PC-3 (cell line): ENCODE measurements at regions not wholly inside any gene's neighbourhood (a gene's known extent, or its start where the extent isn't known, plus 50 kb on each side); places are given as distances from the start of the nearest gene placed in this dataset.

Experiments used
- ATAC-seq: fragments of 200-7000 bp; cut with Tn5 transposase; 2 replicates; pipeline ENCODE4 v1.9.1; 2020; ENCODE audit warnings: mild to moderate bottlenecking, moderate library complexity
- BruUV-seq: library from RNA; stranded (reverse); fragments of 400-500 nt; replicated peaks from 2 replicates; lab custom pipeline; 2021; lab: Mats Ljungman, UMichigan
- CTCF ChIA-PET: fragments of 300-600 bp; sonication (Branson Sonifier 250); formaldehyde crosslinking; loops from one replicate; lab custom pipeline; 2022; ENCODE audit warnings: antibody characterized with exemption; lab: Charles Lee
- POLR2A ChIA-PET: fragments of 300-600 bp; sonication (Branson Sonifier 250); formaldehyde crosslinking; loops from one replicate; lab custom pipeline; 2022; ENCODE audit warnings: antibody characterized with exemption; ENCODE audit not compliant: unreplicated experiment; lab: Charles Lee
- DNase-seq: peaks from one replicate; pipeline ENCODE4 v3.0.0-alpha.2; 2015
- H2AFZ ChIP-seq: fragments of 300-600 bp; sonication (generic); 2 replicates; pipeline ENCODE4 v1.6.0; 2016; ENCODE audit warnings: antibody characterized with exemption, low read length
- H3F3A ChIP-seq: fragments of 300-600 bp; sonication (generic); one replicate; pipeline ENCODE4 v1.6.0; 2017; ENCODE audit warnings: antibody characterized with exemption, low read length, control low read depth, mild to moderate bottlenecking; ENCODE audit not compliant: unreplicated experiment
- H3K27ac ChIP-seq: fragments of 300-600 bp; sonication (generic); 2 replicates; pipeline ENCODE4 v1.5.1; 2016; ENCODE audit warnings: mild to moderate bottlenecking, low read length
- H3K27me3 ChIP-seq: fragments of 300-600 bp; sonication (generic); 2 replicates; pipeline ENCODE4 v1.6.1; 2016; ENCODE audit warnings: low read length, mixed read lengths
- H3K36me3 ChIP-seq: fragments of 300-600 bp; sonication (generic); 2 replicates; pipeline ENCODE4 v1.6.1; 2016; ENCODE audit warnings: low read depth, mixed run types, low read length, mixed read lengths
- H3K4me1 ChIP-seq: fragments of 300-600 bp; sonication (generic); 2 replicates; pipeline ENCODE4 v1.5.1; 2016; ENCODE audit warnings: low read length; ENCODE audit not compliant: insufficient read depth
- H3K4me2 ChIP-seq: fragments of 300-600 bp; sonication (generic); 2 replicates; pipeline ENCODE4 v1.6.0; 2016; ENCODE audit warnings: low read length
- H3K4me3 ChIP-seq: fragments of 300-600 bp; sonication (generic); 2 replicates; pipeline ENCODE4 v1.5.1; 2016; ENCODE audit warnings: mild to moderate bottlenecking, low read length, mixed read lengths
- H3K79me2 ChIP-seq: fragments of 300-600 bp; sonication (generic); 2 replicates; pipeline ENCODE4 v1.6.1; 2017; ENCODE audit warnings: low read length, mixed read lengths
- H3K9ac ChIP-seq: fragments of 300-600 bp; sonication (generic); 2 replicates; pipeline ENCODE4 v1.6.0; 2016; ENCODE audit warnings: mild to moderate bottlenecking, low read length
- H3K9me2 ChIP-seq: fragments of 300-600 bp; sonication (generic); replicated peaks from 2 replicates; pipeline ENCODE4 v1.6.1; 2016; ENCODE audit warnings: mixed run types, low read length, mixed read lengths
- H3K9me3 ChIP-seq: fragments of 300-600 bp; sonication (generic); 2 replicates; pipeline ENCODE4 v1.6.1; 2016; ENCODE audit warnings: low read length, mixed read lengths
- H4K20me1 ChIP-seq: fragments of 300-600 bp; sonication (generic); 2 replicates; pipeline ENCODE4 v1.6.1; 2016; ENCODE audit warnings: low read length, mixed read lengths
- CTCF ChIP-seq: fragments of 300-600 bp; sonication (generic); conservative IDR thresholded peaks from 2 replicates; pipeline ENCODE4 v1.5.1; 2017; ENCODE audit warnings: antibody characterized with exemption, low read depth, mild to moderate bottlenecking, low read length
- EZH2 ChIP-seq: fragments of 300-600 bp; sonication (generic); IDR thresholded peaks from one replicate; pipeline ENCODE4 v1.6.1; 2017; ENCODE audit warnings: antibody characterized with exemption, mild to moderate bottlenecking, low read length; ENCODE audit not compliant: unreplicated experiment
- EZH2phosphoT487 ChIP-seq: fragments of 300-600 bp; sonication (generic); IDR thresholded peaks from 2 replicates; pipeline ENCODE4 v1.6.1; 2018; ENCODE audit warnings: mild to moderate bottlenecking, antibody characterized with exemption, low read length, borderline replicate concordance
- intact Hi-C: fragments of 100-400 bp; cut with micrococcal nuclease; formaldehyde crosslinking; loops from 2 replicates; pipeline ENCODE4 v1.9.0; 2023

- no peaks in the 10 kb centered on the region for H3F3A ChIP-seq
- DNase-seq: no peak
- intact Hi-C loops: no loop called here
- no peak overlapping the region for H3K4me2 ChIP-seq
- no peaks in the 10 kb centered on the region for H3K79me2 ChIP-seq
- no peak overlapping the region for H2AFZ ChIP-seq
- no peak overlapping the region for H3K27ac ChIP-seq
- H3K9ac ChIP-seq: no peak overlapping the region
- BruUV-seq: no TSS peak
- H3K27me3 ChIP-seq: no peaks in the 10 kb centered on the region
- POLR2A ChIA-PET: no interaction called here
- no peaks in the 10 kb centered on the region for H3K36me3 ChIP-seq
- no peaks in the 10 kb centered on the region for H4K20me1 ChIP-seq
- no peaks in the 10 kb centered on the region for H3K9me3 ChIP-seq
- TF ChIP-seq EZH2 (no peak), EZH2phosphoT487 (no peak), CTCF (no peak)
- no peak for ATAC-seq
- no peaks in the 10 kb centered on the region for H3K9me2 ChIP-seq
- H3K4me3 ChIP-seq: no peak overlapping the region
- CTCF ChIA-PET: no interaction called here
- H3K4me1 ChIP-seq: peaks cover 9% of the 10 kb centered on the region
Measured at GRCh38 chr15:62431817-62432216, 266.7 kb upstream of the C2CD4B start.

- Histone ChIP-seq H3F3A (no peaks in the 10 kb centered on the region), H3K27ac (no peak overlapping the region), H2AFZ (no peak overlapping the region), H3K79me2 (no peaks in the 10 kb centered on the region), H3K4me2 (no peak overlapping the region), H3K4me3 (no peak overlapping the region), H3K9me2 (no peaks in the 10 kb centered on the region), H3K4me1 (peaks cover 9% of the 10 kb centered on the region), H3K36me3 (no peaks in the 10 kb centered on the region), H3K9me3 (no peaks in the 10 kb centered on the region), H3K9ac (no peak overlapping the region), H4K20me1 (no peaks in the 10 kb centered on the region), H3K27me3 (no peaks in the 10 kb centered on the region)
- CTCF ChIA-PET: no interaction called here
- POLR2A ChIA-PET: no interaction called here
- ATAC-seq (no peak), DNase-seq (no peak)
- no TSS peak for BruUV-seq
- TF ChIP-seq CTCF (no peak), EZH2phosphoT487 (no peak), EZH2 (no peak)
- intact Hi-C loops: no loop called here
Measured at GRCh38 chr15:62432702-62433398, 267.8 kb upstream of the C2CD4B start.

- DNase-seq: no peak
- Histone ChIP-seq H3K9me3 (no peaks in the 10 kb centered on the region), H3K27ac (no peak overlapping the region), H3K4me3 (no peak overlapping the region), H4K20me1 (no peaks in the 10 kb centered on the region), H3K9me2 (no peaks in the 10 kb centered on the region), H3K79me2 (no peaks in the 10 kb centered on the region), H3K36me3 (no peaks in the 10 kb centered on the region), H3K9ac (no peak overlapping the region), H3K27me3 (no peaks in the 10 kb centered on the region), H3F3A (no peaks in the 10 kb centered on the region), H3K4me2 (no peak overlapping the region), H3K4me1 (no peaks in the 10 kb centered on the region), H2AFZ (no peak overlapping the region)
- no peak for ATAC-seq
- POLR2A ChIA-PET: no interaction called here
- intact Hi-C loops: no loop called here
- TF ChIP-seq EZH2 (no peak), CTCF (no peak), EZH2phosphoT487 (no peak)
- no TSS peak for BruUV-seq
- CTCF ChIA-PET: no interaction called here
Measured at GRCh38 chr15:62436235-62436634, 271.1 kb upstream of the C2CD4B start.
